Body of pancreas (tissue), 4 donors: ENCODE measurements at regions not wholly inside any gene's neighbourhood (a gene's known extent, or its start where the extent isn't known, plus 50 kb on each side); places are given as distances from the start of the nearest gene placed in this dataset.

Experiments used
- ATAC-seq: fragments of 150-250 bp; one replicate; pipeline ENCODE4 v1.9.1; 2016
- DNase-seq, 4 donors: peaks; one replicate each; pipeline ENCODE4 v3.0.0-alpha.2; 2019
- H3K27ac ChIP-seq, 4 donors: fragments of 200-600 bp; sonication (generic); 1 replicate in 3 of 4; 2 replicates in 1 of 4; pipeline versions ENCODE4 v1.5.1 to v1.6.1; 2016 to 2019; ENCODE audit warnings: mild to moderate bottlenecking in 1 of 4, mixed read lengths in 1 of 4, moderate library complexity in 1 of 4
- H3K27me3 ChIP-seq, 2 donors: fragments of 200-600 bp; sonication (generic); one replicate each; pipeline ENCODE4 v1.6.0; 2016; ENCODE audit warnings: mild to moderate bottlenecking in 1 of 2
- H3K36me3 ChIP-seq, 2 donors: fragments of 200-600 bp; sonication (generic); replicated peaks in 1 of 2; 2 replicates each; pipeline ENCODE4 v1.5.1; 2016; ENCODE audit warnings: low read depth in 2 of 2; ENCODE audit not compliant: insufficient read depth in 1 of 2
- H3K4me1 ChIP-seq: fragments of 200-600 bp; sonication (generic); one replicate; pipeline ENCODE4 v1.6.0; 2016
- H3K4me3 ChIP-seq, 2 donors: fragments of 200-600 bp; sonication (generic); 1 replicate in 1 of 2; 2 replicates in 1 of 2; pipeline ENCODE4 v1.5.1; 2016 to 2019
- H3K9me3 ChIP-seq, 3 donors: fragments of 200-600 bp; sonication (generic); 1 replicate in 2 of 3; 2 replicates in 1 of 3; pipeline ENCODE4 v1.5.1; 2016
- CTCF ChIP-seq, 7 experiments: fragments of 450-650 bp in 4 of 7; fragments of 200-600 bp in 3 of 7; sonication (generic) in 3 of 7; IDR thresholded peaks; one replicate each; pipeline ENCODE4 v1.5.1; 2016 to 2019; ENCODE audit warnings: antibody characterized with exemption in 7 of 7
- POLR2A ChIP-seq, 3 donors: fragments of 450-650 bp; IDR thresholded peaks; one replicate each; pipeline ENCODE4 v1.6.1; 2016; ENCODE audit warnings: antibody characterized with exemption in 3 of 3, mild to moderate bottlenecking in 2 of 3
- WGBS, 2 donors: methylation state at CpG; one replicate each; pipeline ENCODE4 v1.1.5; 2017; 5-methylcytosine and 5-hydroxymethylcytosine counted together
- intact Hi-C: fragments of 100-400 bp; cut with DNase I; formaldehyde crosslinking; loops from one replicate; pipeline ENCODE4 v1.15.1; 2023

GRCh38 chr1:81619156-81619555, 181.6 kb upstream of the ADGRL2 start:
- TF ChIP-seq POLR2A (IDR thresholded peaks at IDR 0.05) (no peak), CTCF (IDR thresholded peaks at IDR 0.05) (no peak)
- H3K4me1 ChIP-seq: no peaks in the 10 kb centered on the region
- no peaks in the 10 kb centered on the region for H3K36me3 ChIP-seq
- ATAC-seq (no peak), DNase-seq (no peak)
- H3K4me3 ChIP-seq: no peak overlapping the region
- WGBS, 2 donors: 31 to 32% methylated on average over 3 of the region's 3 CpGs
- no peaks in the 10 kb centered on the region for H3K9me3 ChIP-seq
- H3K27me3 ChIP-seq: no peaks in the 10 kb centered on the region
- H3K27ac ChIP-seq: no peak overlapping the region
- intact Hi-C loops: no loop called here

GRCh38 chr1:81618376-81618775, 182.4 kb upstream of the ADGRL2 start:
- intact Hi-C loops: no loop called here

GRCh38 chr1:81617308-81617967, 183.3 kb upstream of the ADGRL2 start:
- no peak for DNase-seq
- intact Hi-C loops: no loop called here

More at GRCh38 chr1:81618376-81618775, 182.4 kb upstream of the ADGRL2 start:
- Histone ChIP-seq H3K9me3 (no peaks in the 10 kb centered on the region), H3K27ac (no peak overlapping the region), H3K4me3 (no peak overlapping the region), H3K36me3 (no peaks in the 10 kb centered on the region), H3K27me3 (no peaks in the 10 kb centered on the region), H3K4me1 (no peaks in the 10 kb centered on the region)
- DNase-seq: no peak
- no peak for ATAC-seq
- TF ChIP-seq POLR2A (IDR thresholded peaks at IDR 0.05) (no peak), CTCF (IDR thresholded peaks at IDR 0.05) (no peak)

GRCh38 chr1:81613803-81614202, 186.9 kb upstream of the ADGRL2 start:
- DNase-seq (no peak), ATAC-seq (no peak)
- WGBS, 2 donors: 79 to 83% methylated on average over 3 of the region's 3 CpGs
- H3K27ac ChIP-seq: no peak overlapping the region
- H3K9me3 ChIP-seq: no peaks in the 10 kb centered on the region
- H3K4me1 ChIP-seq: no peaks in the 10 kb centered on the region
- TF ChIP-seq POLR2A (IDR thresholded peaks at IDR 0.05) (no peak), CTCF (IDR thresholded peaks at IDR 0.05) (no peak)
- no peaks in the 10 kb centered on the region for H3K27me3 ChIP-seq
- H3K36me3 ChIP-seq: no peaks in the 10 kb centered on the region
- H3K4me3 ChIP-seq: no peak overlapping the region
- intact Hi-C loops: no loop called here

More at GRCh38 chr1:81617308-81617967, 183.3 kb upstream of the ADGRL2 start:
- no peaks in the 10 kb centered on the region for H3K9me3 ChIP-seq
- no peaks in the 10 kb centered on the region for H3K27me3 ChIP-seq
- 71 to 75% methylated on average over 9 of the region's 9 CpGs for WGBS, 2 donors
- H3K27ac ChIP-seq: no peak overlapping the region
- no peak for TF ChIP-seq CTCF (IDR thresholded peaks at IDR 0.05)
- no peak for TF ChIP-seq POLR2A (IDR thresholded peaks at IDR 0.05)
- no peak overlapping the region for H3K4me3 ChIP-seq
- no peaks in the 10 kb centered on the region for H3K4me1 ChIP-seq
- no peak for ATAC-seq
- H3K36me3 ChIP-seq: no peaks in the 10 kb centered on the region

- H3K4me1 ChIP-seq: no peaks in the 10 kb centered on the region
- intact Hi-C loops: no loop called here
- TF ChIP-seq CTCF (IDR thresholded peaks at IDR 0.05): no peak
- TF ChIP-seq POLR2A (IDR thresholded peaks at IDR 0.05): no peak
- no peaks in the 10 kb centered on the region for H3K9me3 ChIP-seq
- no peak overlapping the region for H3K27ac ChIP-seq
- H3K36me3 ChIP-seq: no peaks in the 10 kb centered on the region
- ATAC-seq: no peak
- no peak overlapping the region for H3K4me3 ChIP-seq
- WGBS, 2 donors: 70 to 78% methylated on average over 3 of the region's 3 CpGs
- no peak for DNase-seq
- no peaks in the 10 kb centered on the region for H3K27me3 ChIP-seq
Measured at GRCh38 chr1:81607924-81608323, 192.8 kb upstream of the ADGRL2 start.
